Lower leg skin (tissue), 3 donors: ENCODE measurements at regions not wholly inside any gene's neighbourhood (a gene's known extent, or its start where the extent isn't known, plus 50 kb on each side); places are given as distances from the start of the nearest gene placed in this dataset.

ENCODE experiments used
- POLR2A ChIP-seq, 2 donors: fragments of 450-650 bp; IDR thresholded peaks; one replicate each; pipeline ENCODE4 v1.6.1; 2016 to 2017; ENCODE audit warnings: antibody characterized with exemption in 2 of 2, mild to moderate bottlenecking in 1 of 2, moderate library complexity in 1 of 2
- TF ChIP-seq, protein P1 (sequence below), 3 donors: fragments of 450-650 bp; IDR thresholded peaks; one replicate each; pipeline ENCODE4 v1.5.1; 2016; ENCODE audit warnings: antibody characterized with exemption in 3 of 3, mild to moderate bottlenecking in 3 of 3, moderate library complexity in 2 of 3

DNA sequence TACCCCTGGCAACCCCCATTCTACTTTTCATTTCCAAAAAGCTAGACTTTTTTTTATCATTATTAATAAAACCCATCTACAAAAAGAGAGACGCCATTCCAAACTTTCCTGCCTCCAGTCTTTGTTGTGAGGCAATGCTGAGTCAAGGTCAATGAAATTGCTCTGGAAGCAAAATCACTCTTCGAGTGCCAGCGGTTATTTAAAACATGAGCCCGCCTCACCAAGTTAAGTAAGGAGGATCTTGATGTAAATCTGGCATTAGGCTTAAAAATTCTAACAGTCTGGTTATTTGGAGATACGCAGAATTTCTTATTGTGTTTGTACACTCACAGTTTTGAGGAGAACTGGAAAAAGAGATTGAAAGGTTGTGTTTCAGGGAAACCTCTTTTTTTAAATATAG, 1196.3 kb downstream of the TYW1 start:
- TF ChIP-seq, protein P1, sequence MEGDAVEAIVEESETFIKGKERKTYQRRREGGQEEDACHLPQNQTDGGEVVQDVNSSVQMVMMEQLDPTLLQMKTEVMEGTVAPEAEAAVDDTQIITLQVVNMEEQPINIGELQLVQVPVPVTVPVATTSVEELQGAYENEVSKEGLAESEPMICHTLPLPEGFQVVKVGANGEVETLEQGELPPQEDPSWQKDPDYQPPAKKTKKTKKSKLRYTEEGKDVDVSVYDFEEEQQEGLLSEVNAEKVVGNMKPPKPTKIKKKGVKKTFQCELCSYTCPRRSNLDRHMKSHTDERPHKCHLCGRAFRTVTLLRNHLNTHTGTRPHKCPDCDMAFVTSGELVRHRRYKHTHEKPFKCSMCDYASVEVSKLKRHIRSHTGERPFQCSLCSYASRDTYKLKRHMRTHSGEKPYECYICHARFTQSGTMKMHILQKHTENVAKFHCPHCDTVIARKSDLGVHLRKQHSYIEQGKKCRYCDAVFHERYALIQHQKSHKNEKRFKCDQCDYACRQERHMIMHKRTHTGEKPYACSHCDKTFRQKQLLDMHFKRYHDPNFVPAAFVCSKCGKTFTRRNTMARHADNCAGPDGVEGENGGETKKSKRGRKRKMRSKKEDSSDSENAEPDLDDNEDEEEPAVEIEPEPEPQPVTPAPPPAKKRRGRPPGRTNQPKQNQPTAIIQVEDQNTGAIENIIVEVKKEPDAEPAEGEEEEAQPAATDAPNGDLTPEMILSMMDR (IDR thresholded peaks at IDR 0.05) = no peak
- no peak for TF ChIP-seq POLR2A (IDR thresholded peaks at IDR 0.05)
